ENCODE measurements at regions not wholly inside any gene's neighbourhood (a gene's known extent, or its start where the extent isn't known, plus 50 kb on each side); places are given as distances from the start of the nearest gene placed in this dataset.
"Not testable (repeated sequence)": the region's sequence is repeated elsewhere in the genome, so short reads cannot be mapped to it uniquely, and the experiment has no call there.

- peak; percentile 37 for DNase-seq
These were observed 114.5 kb downstream of the ADRA2C start for GRCh38 chr4:3880615-3881120.

- not testable (repeated sequence) for DNase-seq
These were observed 116.2 kb downstream of the ADRA2C start for GRCh38 chr4:3882316-3882885.

GRCh38 chr4:3884261-3884660, 118.1 kb downstream of the ADRA2C start:
- DNase-seq, result not testable (repeated sequence)

GRCh38 chr4:3893590-3893989, 127.4 kb downstream of the ADRA2C start:
- not testable (repeated sequence) for DNase-seq

- DNase-seq, result not testable (repeated sequence)
These were observed 128.1 kb downstream of the ADRA2C start for GRCh38 chr4:3894086-3894959.

- no peak for DNase-seq
These were observed 130.3 kb downstream of the ADRA2C start for GRCh38 chr4:3896441-3896840.

GRCh38 chr4:3896871-3897578, 130.8 kb downstream of the ADRA2C start:
- not testable (repeated sequence) for DNase-seq

GRCh38 chr4:3898098-3898497, 131.9 kb downstream of the ADRA2C start:
- no peak for DNase-seq

GRCh38 chr4:3898928-3899327, 132.7 kb downstream of the ADRA2C start:
- not testable (repeated sequence) for DNase-seq

- not testable (repeated sequence) for DNase-seq
These were observed 138.2 kb downstream of the ADRA2C start for GRCh38 chr4:3904264-3904955.

GRCh38 chr4:3909616-3910015, 143.4 kb downstream of the ADRA2C start:
- DNase-seq, result not testable (repeated sequence)

- DNase-seq, result not testable (repeated sequence)
These were observed 144.2 kb downstream of the ADRA2C start for GRCh38 chr4:3910161-3910950.

- DNase-seq, result no peak
These were observed 145.2 kb downstream of the ADRA2C start for GRCh38 chr4:3911252-3911856.

- not testable (repeated sequence) for DNase-seq
These were observed 148.3 kb downstream of the ADRA2C start for GRCh38 chr4:3914511-3914910.

GRCh38 chr4:3919509-3919908, 153.3 kb downstream of the ADRA2C start:
- not testable (repeated sequence) for DNase-seq

GRCh38 chr4:3921902-3922301, 155.7 kb downstream of the ADRA2C start:
- not testable (repeated sequence) for DNase-seq

- not testable (repeated sequence) for DNase-seq
These were observed 159.7 kb downstream of the ADRA2C start for GRCh38 chr4:3925841-3926240.

- not testable (repeated sequence) for DNase-seq
These were observed 160.1 kb downstream of the ADRA2C start for GRCh38 chr4:3926271-3926670.

- not testable (repeated sequence) for DNase-seq
These were observed 161.0 kb downstream of the ADRA2C start for GRCh38 chr4:3926969-3927755.

- not testable (repeated sequence) for DNase-seq
These were observed 163.2 kb downstream of the ADRA2C start for GRCh38 chr4:3929431-3929830.
